ENCODE measurements at regions not wholly inside any gene's neighbourhood (a gene's known extent, or its start where the extent isn't known, plus 50 kb on each side); places are given as distances from the start of the nearest gene placed in this dataset.
"Not testable (repeated sequence)": the region's sequence is repeated elsewhere in the genome, so short reads cannot be mapped to it uniquely, and the experiment has no call there.

GRCh38 chr14:106666341-106666740 is 1140.0 kb downstream of the TMEM121 start:
- no peak for DNase-seq (ENCODE audit: low read depth)

- DNase-seq (ENCODE audit: low read depth): no peak
Measured at GRCh38 chr14:106670011-106670410, 1143.6 kb downstream of the TMEM121 start.

GRCh38 chr14:106674093-106674492 is 1147.7 kb downstream of the TMEM121 start:
- not testable (repeated sequence) for DNase-seq (ENCODE audit: low read depth)

GRCh38 chr14:106674509-106675125 is 1148.2 kb downstream of the TMEM121 start:
- DNase-seq (ENCODE audit: low read depth): not testable (repeated sequence)

GRCh38 chr14:106675716-106676115 is 1149.3 kb downstream of the TMEM121 start:
- DNase-seq (ENCODE audit: low read depth): not testable (repeated sequence)

- no peak for DNase-seq (ENCODE audit: low read depth)
Measured at GRCh38 chr14:106679776-106680175, 1153.4 kb downstream of the TMEM121 start.

- DNase-seq (ENCODE audit: low read depth): no peak
Measured at GRCh38 chr14:106681161-106681560, 1154.8 kb downstream of the TMEM121 start.

- DNase-seq (ENCODE audit: low read depth): no peak
Measured at GRCh38 chr14:106681568-106681967, 1155.2 kb downstream of the TMEM121 start.

GRCh38 chr14:106683631-106684030 is 1157.2 kb downstream of the TMEM121 start:
- DNase-seq (ENCODE audit: low read depth): no peak

- no peak for DNase-seq (ENCODE audit: low read depth)
Measured at GRCh38 chr14:106686533-106686932, 1160.2 kb downstream of the TMEM121 start.

GRCh38 chr14:106690333-106690891 is 1164.0 kb downstream of the TMEM121 start:
- no peak for DNase-seq (ENCODE audit: low read depth)

- DNase-seq (ENCODE audit: low read depth): peak; percentile 27
Measured at GRCh38 chr14:106691601-106692291, 1165.4 kb downstream of the TMEM121 start.

GRCh38 chr14:106694638-106695393 is 1168.4 kb downstream of the TMEM121 start:
- peak; percentile 8 for DNase-seq (ENCODE audit: low read depth)

- DNase-seq (ENCODE audit: low read depth): not testable (repeated sequence)
Measured at GRCh38 chr14:106698620-106699267, 1172.4 kb downstream of the TMEM121 start.

- DNase-seq (ENCODE audit: low read depth): not testable (repeated sequence)
Measured at GRCh38 chr14:106703651-106704050, 1177.3 kb downstream of the TMEM121 start.

- not testable (repeated sequence) for DNase-seq (ENCODE audit: low read depth)
Measured at GRCh38 chr14:106706488-106706887, 1180.1 kb downstream of the TMEM121 start.

GRCh38 chr14:106710187-106710586 is 1183.8 kb downstream of the TMEM121 start:
- DNase-seq (ENCODE audit: low read depth): not testable (repeated sequence)

- DNase-seq (ENCODE audit: low read depth): not testable (repeated sequence)
Measured at GRCh38 chr14:106712513-106712912, 1186.1 kb downstream of the TMEM121 start.

- DNase-seq (ENCODE audit: low read depth): not testable (repeated sequence)
Measured at GRCh38 chr14:106714446-106715428, 1188.4 kb downstream of the TMEM121 start.

GRCh38 chr14:106717544-106717943 is 1191.2 kb downstream of the TMEM121 start:
- DNase-seq (ENCODE audit: low read depth): not testable (repeated sequence)

- DNase-seq (ENCODE audit: low read depth): not testable (repeated sequence)
Measured at GRCh38 chr14:106719880-106720279, 1193.5 kb downstream of the TMEM121 start.
